H1 (cell line): ENCODE measurements at regions not wholly inside any gene's neighbourhood (a gene's known extent, or its start where the extent isn't known, plus 50 kb on each side); places are given as distances from the start of the nearest gene placed in this dataset.

Experiments used
- CTCF ChIA-PET: fragments of 300-600 bp; sonication (Branson Sonifier 250); formaldehyde crosslinking; loops from one replicate; lab custom pipeline; 2021; ENCODE audit not compliant: partially characterized antibody; lab: Charles Lee
- POLR2A ChIA-PET: fragments of 300-600 bp; sonication (Branson Sonifier 250); formaldehyde crosslinking; loops from one replicate; lab custom pipeline; 2021; ENCODE audit warnings: inconsistent platforms; ENCODE audit not compliant: partially characterized antibody; lab: Charles Lee
- DNase-seq, 2 experiments: peaks; one replicate each; pipeline versions ENCODE4 v3.0.0 to v3.0.0-alpha.2; 2010 to 2022; ENCODE audit warnings: low spot score in 2 of 2, low read depth in 1 of 2, mixed read lengths in 1 of 2
- FAIRE-seq: peaks from 2 replicates; lab custom pipeline; 2011; peaks lifted over from hg19 to GRCh38; lab: Jason Lieb, UNC
- H2AFZ ChIP-seq: 2 replicates; pipeline ENCODE4 v1.8.1; 2012; ENCODE audit warnings: low read length, inconsistent platforms
- H2AK5ac ChIP-seq: 2 replicates; pipeline ENCODE4 v1.6.1; 2013; ENCODE audit warnings: low read depth, low read length
- H2BK120ac ChIP-seq: replicated peaks from 2 replicates; pipeline ENCODE3; 2013; ENCODE audit warnings: low read depth, low read length, inconsistent platforms
- H2BK12ac ChIP-seq: 2 replicates; pipeline ENCODE4 v1.6.1; 2013; ENCODE audit warnings: low read depth, low read length
- H2BK15ac ChIP-seq: 2 replicates; pipeline ENCODE4 v1.6.1; 2013; ENCODE audit warnings: low read length
- H2BK20ac ChIP-seq: 2 replicates; pipeline ENCODE4 v1.6.1; 2013; ENCODE audit warnings: low read length
- H2BK5ac ChIP-seq: 2 replicates; pipeline ENCODE4 v1.6.1; 2013; ENCODE audit warnings: low read depth, low read length
- H3K14ac ChIP-seq: 2 replicates; pipeline ENCODE4 v1.6.1; 2013; ENCODE audit warnings: inconsistent platforms; ENCODE audit not compliant: insufficient read length
- H3K18ac ChIP-seq: 2 replicates; pipeline ENCODE4 v1.6.1; 2013; ENCODE audit warnings: low read length; ENCODE audit errors: extremely low read depth
- H3K23ac ChIP-seq: 2 replicates; pipeline ENCODE4 v1.6.1; 2013; ENCODE audit warnings: inconsistent platforms; ENCODE audit not compliant: insufficient read length
- H3K23me2 ChIP-seq: 2 replicates; pipeline ENCODE4 v1.6.1; 2013; ENCODE audit warnings: low read depth, low read length
- H3K27ac ChIP-seq: 2 replicates; pipeline ENCODE4 v1.6.1; 2011; ENCODE audit warnings: low read depth, low read length, inconsistent platforms
- H3K27me3 ChIP-seq, 4 experiments: replicated peaks in 1 of 4; 1 replicate in 1 of 4; 2 replicates in 3 of 4; pipeline versions ENCODE4 v1.6.1 to v1.8.1; 2011 to 2013; ENCODE audit warnings: low read length in 3 of 4, mild to moderate bottlenecking in 3 of 4, inconsistent platforms in 2 of 4, mixed read lengths in 2 of 4, moderate library complexity in 1 of 4; ENCODE audit not compliant: control insufficient read depth in 3 of 4, insufficient read depth in 3 of 4; ENCODE audit errors: extremely low read depth in 1 of 4
- H3K36me3 ChIP-seq, 4 experiments: 2 replicates each; pipeline versions ENCODE4 v1.6.1 to v1.8.1; 2011 to 2013; ENCODE audit warnings: mild to moderate bottlenecking in 4 of 4, low read length in 3 of 4, moderate library complexity in 2 of 4, control low read depth in 1 of 4, inconsistent platforms in 1 of 4; ENCODE audit not compliant: insufficient read depth in 4 of 4, control insufficient read depth in 2 of 4
- H3K4ac ChIP-seq: replicated peaks from 2 replicates; pipeline ENCODE3; 2013; ENCODE audit warnings: low read length, low read depth, mixed read lengths, inconsistent platforms; ENCODE audit not compliant: insufficient read length
- H3K4me1 ChIP-seq, 4 experiments: replicated peaks in 1 of 4; 1 replicate in 1 of 4; 2 replicates in 3 of 4; pipeline versions ENCODE4 v1.6.1 to v1.8.1; 2011 to 2013; ENCODE audit warnings: low read length in 3 of 4, inconsistent platforms in 2 of 4, mixed read lengths in 1 of 4; ENCODE audit not compliant: insufficient read depth in 4 of 4, control insufficient read depth in 3 of 4
- H3K4me2 ChIP-seq, 2 experiments: 2 replicates each; pipeline versions ENCODE4 v1.6.1 to v1.8.1; 2011 to 2013; ENCODE audit warnings: low read depth in 2 of 2, low read length in 2 of 2, control low read depth in 1 of 2, inconsistent platforms in 1 of 2, mild to moderate bottlenecking in 1 of 2; ENCODE audit not compliant: insufficient read depth in 1 of 2
- H3K4me3 ChIP-seq, 4 experiments: fragments of 200-600, 300-600 bp in 1 of 4; sonication (generic), shearing (Covaris generic), sonication (Bioruptor Twin) in 1 of 4; 2 replicates each; pipeline versions ENCODE4 v1.5.1 to v1.8.1; 2011 to 2016; ENCODE audit warnings: low read length in 4 of 4, low read depth in 3 of 4, control low read depth in 2 of 4, inconsistent platforms in 2 of 4, mild to moderate bottlenecking in 2 of 4, mixed read lengths in 1 of 4, moderate library complexity in 1 of 4; ENCODE audit not compliant: insufficient read depth in 2 of 4; ENCODE audit errors: extremely low read depth in 1 of 4
- H3K56ac ChIP-seq: replicated peaks from 2 replicates; pipeline ENCODE3; 2013; ENCODE audit warnings: low read depth, mild to moderate bottlenecking, mixed read lengths, low read length, inconsistent platforms; ENCODE audit not compliant: insufficient read length
- H3K79me1 ChIP-seq: 2 replicates; pipeline ENCODE4 v1.6.1; 2013; ENCODE audit warnings: low read depth, low read length, control low read depth
- H3K79me2 ChIP-seq, 2 experiments: 2 replicates each; pipeline versions ENCODE4 v1.6.1 to v1.8.1; 2012 to 2013; ENCODE audit warnings: low read length in 2 of 2, mild to moderate bottlenecking in 2 of 2, inconsistent platforms in 1 of 2; ENCODE audit not compliant: insufficient read depth in 2 of 2, control insufficient read depth in 1 of 2
- H3K9ac ChIP-seq, 4 experiments: replicated peaks in 1 of 4; 1 replicate in 1 of 4; 2 replicates in 3 of 4; pipeline versions ENCODE4 v1.6.1 to v1.8.1; 2011 to 2013; ENCODE audit warnings: low read depth in 3 of 4, low read length in 3 of 4, control low read depth in 2 of 4, mild to moderate bottlenecking in 2 of 4, moderate library complexity in 2 of 4, inconsistent platforms in 1 of 4; ENCODE audit errors: extremely low read depth in 1 of 4
- H3K9me3 ChIP-seq, 2 experiments: 2 replicates each; pipeline versions ENCODE4 v1.6.1 to v1.8.1; 2012 to 2013; ENCODE audit warnings: mild to moderate bottlenecking in 2 of 2, moderate library complexity in 2 of 2, control low read depth in 1 of 2, inconsistent platforms in 1 of 2, low read depth in 1 of 2, low read length in 1 of 2, mixed read lengths in 1 of 2; ENCODE audit not compliant: insufficient read depth in 2 of 2
- H4K20me1 ChIP-seq, 2 experiments: replicated peaks in 1 of 2; 2 replicates each; pipeline versions ENCODE3 to v1.8.1; 2011 to 2013; ENCODE audit warnings: inconsistent platforms in 2 of 2, low read length in 2 of 2, mild to moderate bottlenecking in 1 of 2; ENCODE audit not compliant: insufficient read depth in 2 of 2, control insufficient read depth in 1 of 2
- H4K5ac ChIP-seq: 2 replicates; pipeline ENCODE4 v1.6.1; 2013; ENCODE audit warnings: low read length, low read depth, mixed read lengths, inconsistent platforms; ENCODE audit not compliant: insufficient read length
- H4K8ac ChIP-seq: 2 replicates; pipeline ENCODE4 v1.8.0; 2013; ENCODE audit warnings: mild to moderate bottlenecking, moderate library complexity, low read length, inconsistent platforms; ENCODE audit not compliant: insufficient read depth; ENCODE audit errors: extremely low read depth
- H4K91ac ChIP-seq: replicated peaks from 2 replicates; pipeline ENCODE3; 2013; ENCODE audit warnings: low read length, mixed read lengths, inconsistent platforms; ENCODE audit not compliant: insufficient read length
- BACH1 ChIP-seq: IDR thresholded peaks from 2 replicates; pipeline ENCODE4 v1.6.1; 2012; ENCODE audit warnings: low read length, improper control_type of control experiment
- CBX5 ChIP-seq: fragments of 300-800, 300-1000 bp; sonication (generic); IDR thresholded peaks from 2 replicates; pipeline ENCODE4 v1.7.1; 2016; ENCODE audit warnings: antibody characterized with exemption, low read length, low read depth
- CTBP2 ChIP-seq: IDR thresholded peaks from 2 replicates; pipeline ENCODE4 v1.7.0; 2011; ENCODE audit warnings: borderline replicate concordance, mild to moderate bottlenecking, moderate library complexity, mixed read lengths, low read length; ENCODE audit not compliant: insufficient read depth, insufficient read length
- EZH2 ChIP-seq: fragments of 200-600 bp; sonication (generic); IDR thresholded peaks from 2 replicates; pipeline ENCODE4 v1.7.1; 2012; ENCODE audit warnings: low read depth, mild to moderate bottlenecking, moderate library complexity, low read length, inconsistent platforms; ENCODE audit not compliant: severe bottlenecking
- GABPA ChIP-seq: IDR thresholded peaks from 2 replicates; pipeline ENCODE4 v1.6.1; 2011; ENCODE audit warnings: mild to moderate bottlenecking, low read length, moderate library complexity, borderline replicate concordance; ENCODE audit not compliant: insufficient read depth
- GTF2F1 ChIP-seq: IDR thresholded peaks from 2 replicates; pipeline ENCODE4 v1.6.1; 2012; ENCODE audit warnings: low read depth, low read length, improper control_type of control experiment, borderline replicate concordance
- MAX ChIP-seq: IDR thresholded peaks from 2 replicates; pipeline ENCODE4 v1.6.1; 2012; ENCODE audit warnings: inconsistent platforms
- RNF2 ChIP-seq: fragments of 200-900, 300-1000 bp; sonication (generic); IDR thresholded peaks from 2 replicates; pipeline ENCODE4 v1.7.1; 2016; ENCODE audit warnings: borderline replicate concordance, low read depth, mild to moderate bottlenecking, antibody characterized with exemption, low read length; ENCODE audit not compliant: poor library complexity, severe bottlenecking; ENCODE audit errors: missing control alignments
- SRF ChIP-seq: IDR thresholded peaks from 2 replicates; pipeline ENCODE4 v1.6.1; 2011; ENCODE audit warnings: mild to moderate bottlenecking, low read depth, low read length, moderate library complexity
- TCF12 ChIP-seq: IDR thresholded peaks from 2 replicates; pipeline ENCODE4 v1.6.1; 2011; ENCODE audit warnings: low read depth, mild to moderate bottlenecking, low read length
- TEAD4 ChIP-seq: IDR thresholded peaks from 2 replicates; pipeline ENCODE4 v1.6.1; 2012; ENCODE audit warnings: low read depth, low read length, inconsistent platforms, mixed read lengths
- WGBS, 2 experiments: shearing (Covaris generic) in 1 of 2; methylation state at CpG; one replicate each; pipeline versions ENCODE4 v1.1.6 to v1.1.7; 2013 to 2015; ENCODE audit warnings: low lambda C conversion rate in 2 of 2, mixed read lengths in 2 of 2, inconsistent platforms in 1 of 2, low coverage in 1 of 2, missing lambda C conversion rate in 1 of 2; ENCODE audit not compliant: insufficient replicate concordance in 2 of 2, insufficient coverage in 1 of 2, insufficient read length in 1 of 2; ENCODE audit errors: extremely low coverage in 1 of 2, missing lambda C conversion rate in 1 of 2; 5-methylcytosine and 5-hydroxymethylcytosine counted together

DNA sequence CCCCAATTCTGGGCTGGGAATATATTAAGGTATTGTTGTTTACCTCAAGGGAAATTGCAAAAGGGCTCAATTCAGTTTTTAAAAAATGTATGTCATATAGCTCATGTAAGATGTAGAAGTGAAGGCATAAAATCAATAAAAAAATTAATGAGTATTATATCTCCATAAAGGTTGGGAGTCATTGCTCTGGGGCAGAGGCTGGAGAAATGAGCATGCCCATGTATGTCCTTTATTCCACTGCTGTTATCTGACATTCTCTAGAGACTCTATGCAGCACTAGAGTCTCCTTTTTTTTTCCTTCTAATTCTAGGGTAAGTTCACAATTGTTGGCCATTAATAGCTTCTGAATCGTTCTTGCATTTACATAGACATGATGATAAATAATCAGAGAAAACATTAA lies 394.8 kb downstream of the KLF12 start:
- Histone ChIP-seq H2BK12ac (no peak overlapping the region), H3K23me2 (no peaks in the 10 kb centered on the region), H4K20me1 (no peaks in the 10 kb centered on the region), H3K27ac (no peak overlapping the region), H3K79me1 (no peaks in the 10 kb centered on the region), H4K91ac (no peak overlapping the region), H3K9ac (no peak overlapping the region), H2BK5ac (no peak overlapping the region), H3K4ac (no peak overlapping the region), H3K9me3 (no peaks in the 10 kb centered on the region), H3K4me3 (no peak overlapping the region), H3K18ac (no peak overlapping the region), H2AFZ (no peak overlapping the region), H3K56ac (no peak overlapping the region), H3K4me1 (peaks cover 0 to 2% (median 0%) of the 10 kb centered on the region in 4 experiments; a peak in 1 of 7 replicates), H3K14ac (no peak overlapping the region), H3K36me3 (no peaks in the 10 kb centered on the region)
- 95% methylated on average over 1 of the region's 1 CpG; no CpG with 5 or more reads in 1 of the 2 experiments for WGBS, 2 experiments
- no peak for DNase-seq
- CTCF ChIA-PET = no interaction called here
- no peak for TF ChIP-seq RNF2
- TF ChIP-seq BACH1 = no peak
- TF ChIP-seq TCF12 = no peak
- TF ChIP-seq GABPA = no peak
- no peak for TF ChIP-seq SRF
- no peak for TF ChIP-seq CTBP2
- TF ChIP-seq MAX = no peak
- no peak for TF ChIP-seq GTF2F1
- no peak for TF ChIP-seq TEAD4
- no peak for TF ChIP-seq EZH2
- no peak for TF ChIP-seq CBX5
- TF ChIP-seq, all 59 proteins: peak for 0
- Histone ChIP-seq H3K79me2 (no peaks in the 10 kb centered on the region), H4K8ac (no peak overlapping the region), H3K4me2 (no peak overlapping the region), H2BK120ac (no peak overlapping the region), H2BK20ac (no peak overlapping the region), H2BK15ac (no peak overlapping the region), H3K23ac (no peak overlapping the region), H3K27me3 (no peaks in the 10 kb centered on the region), H2AK5ac (no peak overlapping the region), H4K5ac (no peak overlapping the region)
- POLR2A ChIA-PET = no interaction called here
- FAIRE-seq = no peak
